ENCODE measurements at regions not wholly inside any gene's neighbourhood (a gene's known extent, or its start where the extent isn't known, plus 50 kb on each side); places are given as distances from the start of the nearest gene placed in this dataset.
"Not testable (repeated sequence)": the region's sequence is repeated elsewhere in the genome, so short reads cannot be mapped to it uniquely, and the experiment has no call there.

DNA sequence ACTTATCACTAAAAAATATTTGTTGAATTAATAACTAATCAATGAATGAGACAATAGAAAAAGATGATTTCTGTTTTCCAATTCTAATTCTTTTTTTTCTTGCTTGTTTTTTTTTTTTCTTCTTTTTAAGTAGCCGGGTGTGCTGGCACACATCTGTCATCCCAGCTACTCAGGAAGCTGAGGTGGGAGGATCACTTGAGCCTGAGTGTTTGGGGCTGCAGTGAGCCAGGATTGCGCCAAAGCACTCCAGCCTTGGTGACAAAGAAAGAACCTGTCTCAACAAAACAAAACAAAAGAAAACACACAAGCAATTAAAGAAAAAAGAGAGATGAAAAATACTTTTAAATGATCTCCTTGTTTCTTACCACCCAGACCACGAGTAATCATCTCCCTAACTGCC, 1109.3 kb downstream of the REEP3 start:
- no peak overlapping the region for H3K4me3 ChIP-seq (ENCODE audit: low read length)
- no peak for TF ChIP-seq ZNF274 (IDR thresholded peaks at IDR 0.05; ENCODE audit: low read depth, low read length)

GRCh38 chr10:64635906-64636305, 1114.7 kb downstream of the REEP3 start:
- TF ChIP-seq ZNF274 (IDR thresholded peaks at IDR 0.05; ENCODE audit: low read depth, low read length) = no peak
- H3K4me3 ChIP-seq (ENCODE audit: low read length) = no peak overlapping the region

DNA sequence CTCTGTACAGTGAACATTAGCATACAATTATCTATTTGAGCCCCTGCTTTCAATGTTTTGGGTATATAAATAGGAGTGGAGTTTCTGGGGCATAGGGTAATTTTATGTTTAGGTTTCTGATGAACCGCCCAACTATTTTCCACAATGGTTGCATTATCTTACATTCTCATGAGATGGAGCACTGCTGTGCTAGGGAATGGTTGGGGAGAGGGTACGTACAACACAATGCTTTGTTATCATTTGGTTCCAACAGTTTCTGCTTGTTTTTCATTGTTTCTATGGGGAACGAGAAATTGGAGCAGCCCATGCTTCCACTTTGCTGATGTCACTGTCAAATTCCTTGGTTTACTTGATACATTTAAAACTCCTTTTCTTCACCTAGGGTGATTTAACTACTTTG, 1115.3 kb downstream of the REEP3 start:
- TF ChIP-seq ZNF274 (IDR thresholded peaks at IDR 0.05; ENCODE audit: low read depth, low read length) = no peak
- no peak overlapping the region for H3K4me3 ChIP-seq (ENCODE audit: low read length)

GRCh38 chr10:64637939-64638338, 1116.7 kb downstream of the REEP3 start:
- no peak overlapping the region for H3K4me3 ChIP-seq (ENCODE audit: low read length)
- TF ChIP-seq ZNF274 (IDR thresholded peaks at IDR 0.05; ENCODE audit: low read depth, low read length) = no peak

DNA sequence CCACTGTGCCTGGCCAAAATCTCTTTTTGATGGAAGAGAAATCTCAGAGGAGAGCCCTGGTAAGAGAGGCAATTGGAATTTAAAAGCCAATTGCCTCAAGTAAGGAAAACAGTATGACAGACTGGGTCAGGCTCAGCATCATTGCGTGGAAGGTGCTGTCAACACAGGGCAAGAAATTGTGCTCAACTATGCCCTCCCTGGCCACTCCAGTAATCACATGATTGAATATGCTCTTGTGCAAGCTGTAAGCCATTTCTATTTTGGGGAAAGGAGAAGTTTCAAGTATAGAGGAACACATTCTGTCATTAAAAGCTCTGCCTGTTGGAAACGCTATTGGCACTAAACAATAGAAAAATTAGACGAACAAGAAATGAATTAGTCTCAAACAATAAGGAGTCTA, 1127.7 kb downstream of the REEP3 start:
- TF ChIP-seq ZNF274 (IDR thresholded peaks at IDR 0.05; ENCODE audit: low read depth, low read length) = no peak
- H3K4me3 ChIP-seq (ENCODE audit: low read length) = no peak overlapping the region

DNA sequence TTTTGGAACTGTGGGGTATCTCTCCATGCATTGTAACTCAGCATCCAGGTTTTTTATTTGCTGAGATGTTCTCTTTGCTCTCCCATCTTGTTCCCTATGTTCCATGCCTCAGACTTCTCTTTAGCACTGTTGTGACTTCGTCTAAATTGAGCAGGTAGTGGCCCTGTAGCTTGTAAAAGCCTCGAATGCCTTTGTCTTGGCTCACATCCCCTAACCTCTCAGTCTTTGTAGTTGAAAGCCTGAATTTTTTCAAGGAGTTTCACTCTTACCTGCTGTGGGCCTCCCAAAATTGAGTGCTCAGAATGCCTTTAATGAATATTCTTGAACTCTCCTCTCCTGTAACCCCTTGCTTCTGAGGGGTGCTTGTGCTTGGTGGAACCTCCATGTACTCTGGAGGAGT, 1137.3 kb downstream of the REEP3 start:
- H3K4me3 ChIP-seq (ENCODE audit: low read length) = no peak overlapping the region
- no peak for TF ChIP-seq ZNF274 (IDR thresholded peaks at IDR 0.05; ENCODE audit: low read depth, low read length)

- H3K4me3 ChIP-seq (ENCODE audit: low read length) = no peak overlapping the region
- no peak for TF ChIP-seq ZNF274 (IDR thresholded peaks at IDR 0.05; ENCODE audit: low read depth, low read length)
These were observed 1138.1 kb downstream of the REEP3 start for GRCh38 chr10:64659311-64659710.

DNA sequence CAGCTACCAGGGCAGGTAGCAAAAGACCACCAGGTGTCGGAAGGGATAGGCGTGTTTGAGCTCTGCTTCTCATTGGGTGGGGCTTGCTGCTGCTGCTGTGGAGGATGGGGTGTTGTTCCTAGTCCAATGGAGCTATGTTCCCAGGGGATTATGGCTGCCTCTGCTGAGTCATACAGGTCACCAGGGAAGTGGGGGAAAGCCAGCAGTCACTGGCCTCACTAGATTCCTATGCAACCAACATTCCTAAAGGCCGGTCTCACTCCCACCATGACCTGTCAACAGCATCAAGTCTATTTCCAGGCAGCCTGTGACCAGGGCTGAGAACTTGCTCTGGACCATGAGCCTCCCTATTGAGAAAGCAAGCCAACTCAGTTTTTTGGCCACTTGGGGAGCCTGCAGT, 1160.8 kb downstream of the REEP3 start:
- no peak for TF ChIP-seq ZNF274 (IDR thresholded peaks at IDR 0.05; ENCODE audit: low read depth, low read length)
- H3K4me3 ChIP-seq (ENCODE audit: low read length) = no peak overlapping the region

- no peak for TF ChIP-seq ZNF274 (IDR thresholded peaks at IDR 0.05; ENCODE audit: low read depth, low read length)
- no peak overlapping the region for H3K4me3 ChIP-seq (ENCODE audit: low read length)
These were observed 1169.0 kb downstream of the REEP3 start for GRCh38 chr10:64690194-64690593.

DNA sequence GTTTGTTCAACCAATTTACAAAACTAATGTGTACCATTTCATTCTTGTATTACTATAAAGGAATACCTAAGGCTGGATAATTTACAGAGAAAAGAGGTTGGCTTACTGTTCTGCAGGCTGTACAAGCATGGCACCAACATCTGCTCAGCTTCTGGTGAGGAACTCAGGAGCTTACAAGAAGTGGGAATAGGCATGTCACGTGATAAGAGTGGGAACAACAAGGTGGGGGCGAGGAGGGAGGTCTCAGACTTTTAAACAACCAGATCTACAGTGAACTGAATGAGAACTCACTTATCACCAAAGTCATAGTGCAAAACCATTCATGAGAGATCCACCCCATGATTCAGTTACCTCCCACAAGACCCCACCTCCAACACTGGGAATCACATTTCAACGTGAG, 1178.0 kb downstream of the REEP3 start:
- TF ChIP-seq ZNF274 (IDR thresholded peaks at IDR 0.05; ENCODE audit: low read depth, low read length) = no peak
- H3K4me3 ChIP-seq (ENCODE audit: low read length) = no peak overlapping the region

DNA sequence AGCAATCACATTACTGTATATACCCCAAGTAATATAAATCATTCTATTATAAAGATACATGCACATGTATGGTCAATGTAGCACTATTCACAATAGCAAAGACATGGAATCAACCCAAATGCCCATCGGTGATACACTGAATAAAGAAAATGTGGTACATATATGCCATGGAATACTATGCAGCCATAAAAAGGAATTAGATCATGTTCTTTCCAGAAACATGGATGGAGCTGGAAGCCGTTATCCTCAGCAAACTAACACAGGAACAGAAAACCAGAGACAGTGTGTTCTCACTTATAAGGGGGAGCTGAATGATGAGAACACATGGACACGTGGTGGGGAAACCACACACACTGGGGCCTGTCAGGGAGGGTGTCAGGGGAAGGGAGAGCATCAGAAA, 1180.9 kb downstream of the REEP3 start:
- not testable (repeated sequence) for H3K4me3 ChIP-seq (ENCODE audit: low read length)

- no peak for TF ChIP-seq ZNF274 (IDR thresholded peaks at IDR 0.05; ENCODE audit: low read depth, low read length)
- H3K4me3 ChIP-seq (ENCODE audit: low read length) = no peak overlapping the region
These were observed 1187.9 kb downstream of the REEP3 start for GRCh38 chr10:64708884-64709681.

GRCh38 chr10:64726466-64726865, 1205.3 kb downstream of the REEP3 start:
- no peak overlapping the region for H3K4me3 ChIP-seq (ENCODE audit: low read length)
- TF ChIP-seq ZNF274 (IDR thresholded peaks at IDR 0.05; ENCODE audit: low read depth, low read length) = no peak

GRCh38 chr10:64731016-64731415, 1209.8 kb downstream of the REEP3 start:
- no peak for TF ChIP-seq ZNF274 (IDR thresholded peaks at IDR 0.05; ENCODE audit: low read depth, low read length)
- H3K4me3 ChIP-seq (ENCODE audit: low read length) = no peak overlapping the region

DNA sequence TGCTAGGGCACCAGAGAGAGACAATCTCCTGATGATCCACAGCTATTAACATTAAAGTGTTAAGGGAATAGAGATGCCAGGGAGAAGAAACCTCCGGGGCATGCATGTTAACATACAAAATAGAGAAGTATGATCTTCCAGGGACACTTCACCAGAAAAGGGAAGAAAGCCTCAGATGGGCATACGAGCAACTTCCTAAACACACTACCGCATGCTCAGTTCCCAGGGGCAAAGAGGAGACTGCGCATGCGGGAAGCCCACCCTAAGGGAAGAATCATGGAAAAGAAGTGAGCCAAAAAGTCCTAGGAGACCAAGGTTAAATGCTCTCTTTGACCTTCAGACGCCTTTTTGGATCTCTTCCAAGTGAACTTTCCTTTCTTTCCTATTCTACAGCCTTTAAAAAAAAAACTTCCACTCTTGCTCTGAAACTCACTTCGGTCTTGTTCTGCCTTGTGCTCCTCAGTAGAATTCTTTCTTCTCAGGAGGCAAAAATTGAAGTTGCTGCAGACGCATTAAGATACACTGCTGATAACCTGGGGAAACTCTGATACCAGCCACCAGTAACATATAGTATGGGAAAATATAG, 1211.3 kb downstream of the REEP3 start:
- no peak for TF ChIP-seq ZNF274 (IDR thresholded peaks at IDR 0.05; ENCODE audit: low read depth, low read length)

DNA sequence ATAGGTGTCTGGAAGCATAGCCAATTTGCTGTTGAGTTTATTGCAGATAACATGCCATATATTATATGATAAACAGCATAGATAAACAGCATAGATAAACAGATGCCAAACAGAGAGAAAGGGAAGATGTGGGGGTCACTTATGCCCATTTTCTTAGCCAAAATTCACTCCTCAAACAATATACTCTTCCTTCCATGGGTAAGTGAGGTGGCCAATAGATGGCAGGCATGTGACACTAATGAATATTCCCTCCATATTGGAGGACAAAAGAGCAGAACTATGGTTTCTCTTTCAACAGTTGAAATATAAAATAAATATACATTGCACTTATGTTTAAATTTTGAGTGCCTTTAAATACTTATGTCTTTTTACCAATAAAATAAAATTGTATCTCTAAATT, 1212.8 kb downstream of the REEP3 start:
- no peak overlapping the region for H3K4me3 ChIP-seq (ENCODE audit: low read length)
- TF ChIP-seq ZNF274 (IDR thresholded peaks at IDR 0.05; ENCODE audit: low read depth, low read length) = no peak

More for the DNA sequence above, 1211.3 kb downstream of the REEP3 start:
- no peak overlapping the region for H3K4me3 ChIP-seq (ENCODE audit: low read length)

Data from GM08714 (cell line).